Fibroblast of mammary gland (primary cell): ENCODE measurements at regions not wholly inside any gene's neighbourhood (a gene's known extent, or its start where the extent isn't known, plus 50 kb on each side); places are given as distances from the start of the nearest gene placed in this dataset.

Source experiments
- DNase-seq: peaks from one replicate; pipeline ENCODE4 v3.0.0-alpha.2; 2010; ENCODE audit warnings: low read depth
- H3K4me3 ChIP-seq: 2 replicates; pipeline ENCODE4 v1.5.1; 2011; ENCODE audit warnings: low read depth, mild to moderate bottlenecking, low read length, moderate library complexity; ENCODE audit not compliant: control insufficient read depth
- CTCF ChIP-seq: conservative IDR thresholded peaks from 2 replicates; pipeline ENCODE4 v1.5.1; 2011; ENCODE audit warnings: low read depth, low read length, inconsistent platforms; ENCODE audit not compliant: control insufficient read depth, insufficient read depth

- DNase-seq, result peak; percentile 27
- H3K4me3 ChIP-seq, result no peak overlapping the region
- TF ChIP-seq CTCF, result no peak
Observed at GRCh38 chr3:86787091-86787490, 203.9 kb downstream of the VGLL3 start.

- peak; percentile 51 for TF ChIP-seq CTCF
- DNase-seq, result peak; percentile 65
- H3K4me3 ChIP-seq, result no peak overlapping the region
Observed at GRCh38 chr3:86785386-86785785, 205.6 kb downstream of the VGLL3 start.

- H3K4me3 ChIP-seq, result no peak overlapping the region
- TF ChIP-seq CTCF, result no peak
- DNase-seq, result no peak
Observed at GRCh38 chr3:86782866-86783265, 208.1 kb downstream of the VGLL3 start.

- no peak for TF ChIP-seq CTCF
- H3K4me3 ChIP-seq, result no peak overlapping the region
- DNase-seq, result no peak
Observed at GRCh38 chr3:86782286-86782685, 208.7 kb downstream of the VGLL3 start.

GRCh38 chr3:86774082-86774691 lies 216.8 kb downstream of the VGLL3 start:
- DNase-seq, result peak; percentile 65
- peak; percentile 48 for TF ChIP-seq CTCF
- no peak overlapping the region for H3K4me3 ChIP-seq

GRCh38 chr3:86772699-86773098 lies 218.2 kb downstream of the VGLL3 start:
- no peak for DNase-seq
- H3K4me3 ChIP-seq, result no peak overlapping the region
- TF ChIP-seq CTCF, result no peak

GRCh38 chr3:86771741-86772512 lies 219.0 kb downstream of the VGLL3 start:
- no peak for TF ChIP-seq CTCF
- no peak overlapping the region for H3K4me3 ChIP-seq
- DNase-seq, result no peak
